Hindlimb muscle (tissue), 1 donor: ENCODE measurements at regions not wholly inside any gene's neighbourhood (a gene's known extent, or its start where the extent isn't known, plus 50 kb on each side); places are given as distances from the start of the nearest gene placed in this dataset.

Experiments used
- DNase-seq: peaks from one replicate; pipeline ENCODE4 v3.0.0-alpha.2; 2013

- DNase-seq: no peak
Observed at GRCh38 chr2:128380061-128380889, 61.6 kb upstream of the HS6ST1 start.

- DNase-seq: no peak
Observed at GRCh38 chr2:128380961-128381938, 62.6 kb upstream of the HS6ST1 start.

GRCh38 chr2:128384446-128384845 lies 65.8 kb upstream of the HS6ST1 start:
- DNase-seq: no peak

- no peak for DNase-seq
Observed at GRCh38 chr2:128384956-128385355, 66.3 kb upstream of the HS6ST1 start.

- DNase-seq: no peak
Observed at GRCh38 chr2:128385365-128385764, 66.7 kb upstream of the HS6ST1 start.

GRCh38 chr2:128386066-128386465 lies 67.4 kb upstream of the HS6ST1 start:
- no peak for DNase-seq

GRCh38 chr2:128388499-128388941 lies 69.9 kb upstream of the HS6ST1 start:
- DNase-seq: no peak

GRCh38 chr2:128389388-128390086 lies 70.9 kb upstream of the HS6ST1 start:
- no peak for DNase-seq

GRCh38 chr2:128390256-128390990 lies 71.8 kb upstream of the HS6ST1 start:
- DNase-seq: no peak

- DNase-seq: no peak
Observed at GRCh38 chr2:128390991-128391630, 72.4 kb upstream of the HS6ST1 start.

GRCh38 chr2:128391679-128392078 lies 73.0 kb upstream of the HS6ST1 start:
- DNase-seq: no peak

- DNase-seq: no peak
Observed at GRCh38 chr2:128392207-128392606, 73.5 kb upstream of the HS6ST1 start.

- DNase-seq: no peak
Observed at GRCh38 chr2:128394007-128394730, 75.5 kb upstream of the HS6ST1 start.

GRCh38 chr2:128395196-128395595 lies 76.5 kb upstream of the HS6ST1 start:
- DNase-seq: no peak

GRCh38 chr2:128395640-128396499 lies 77.2 kb upstream of the HS6ST1 start:
- DNase-seq: no peak

- DNase-seq: no peak
Observed at GRCh38 chr2:128396500-128396891, 77.8 kb upstream of the HS6ST1 start.

- no peak for DNase-seq
Observed at GRCh38 chr2:128396946-128397345, 78.3 kb upstream of the HS6ST1 start.

GRCh38 chr2:128399256-128399655 lies 80.6 kb upstream of the HS6ST1 start:
- DNase-seq: no peak

- DNase-seq: no peak
Observed at GRCh38 chr2:128399690-128400291, 81.1 kb upstream of the HS6ST1 start.
